Activated CD8-positive, alpha-beta memory T cell treated with anti-CD3 and anti-CD28 coated beads for 48 hours (primary cell): ENCODE measurements at regions not wholly inside any gene's neighbourhood (a gene's known extent, or its start where the extent isn't known, plus 50 kb on each side); places are given as distances from the start of the nearest gene placed in this dataset.

Source experiments
- DNase-seq, 3 experiments: peaks; one replicate each; pipeline ENCODE4 v3.0.0-alpha.2; 2020; ENCODE audit warnings: low read depth in 2 of 3, low spot score in 2 of 3

DNA sequence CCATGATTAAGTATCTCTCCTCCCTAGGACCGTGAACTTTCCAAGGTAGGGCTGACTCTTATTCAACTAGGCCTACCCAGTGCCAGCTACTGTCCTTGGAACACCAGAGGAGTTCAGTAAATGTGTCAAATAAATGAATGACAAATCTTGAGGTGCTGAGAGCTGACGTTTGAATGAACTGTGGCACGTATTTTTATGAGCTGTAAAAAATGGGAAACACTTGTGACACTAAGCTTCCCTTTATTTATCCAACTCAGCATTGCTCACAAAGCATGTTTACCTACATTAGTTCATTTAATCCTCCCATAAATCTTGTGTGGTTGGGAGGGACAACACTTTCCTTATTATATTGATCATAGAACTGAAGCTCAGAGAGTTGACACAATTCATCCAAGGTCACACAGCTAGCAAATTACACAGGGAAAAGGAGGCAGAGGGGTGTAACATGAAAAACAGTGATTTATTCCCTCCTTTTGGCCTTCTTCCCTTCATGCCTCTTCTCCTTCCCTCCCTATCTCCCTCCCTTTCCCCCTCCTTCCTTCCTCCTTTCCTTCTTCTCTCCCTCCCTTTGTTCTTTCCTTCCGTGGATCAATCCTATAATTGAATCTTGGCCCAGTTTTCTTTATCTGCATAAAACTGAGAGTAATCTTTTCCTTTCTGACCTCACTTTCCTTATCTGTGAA lies 412.6 kb downstream of the DMRT2 start:
- DNase-seq: no peak

DNA sequence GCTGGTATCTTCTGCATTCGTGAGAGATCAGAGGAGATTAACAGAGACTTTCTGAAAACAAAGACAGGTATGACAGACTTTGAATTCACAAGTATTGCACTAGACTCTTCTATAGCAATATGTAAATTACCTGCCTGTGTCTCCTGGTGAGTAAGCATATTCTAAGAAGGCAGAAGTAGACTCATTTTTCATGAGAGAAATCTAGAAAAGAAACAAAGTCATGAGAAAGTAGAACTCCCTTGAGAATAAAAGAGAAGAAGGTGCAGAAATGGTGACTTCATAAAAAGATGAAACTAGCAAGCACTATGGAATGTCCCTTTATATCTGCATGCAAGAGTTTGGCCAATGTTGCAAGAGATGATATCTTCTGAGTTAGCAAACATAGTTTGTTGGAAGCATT lies 419.8 kb downstream of the DMRT2 start:
- no peak for DNase-seq

DNA sequence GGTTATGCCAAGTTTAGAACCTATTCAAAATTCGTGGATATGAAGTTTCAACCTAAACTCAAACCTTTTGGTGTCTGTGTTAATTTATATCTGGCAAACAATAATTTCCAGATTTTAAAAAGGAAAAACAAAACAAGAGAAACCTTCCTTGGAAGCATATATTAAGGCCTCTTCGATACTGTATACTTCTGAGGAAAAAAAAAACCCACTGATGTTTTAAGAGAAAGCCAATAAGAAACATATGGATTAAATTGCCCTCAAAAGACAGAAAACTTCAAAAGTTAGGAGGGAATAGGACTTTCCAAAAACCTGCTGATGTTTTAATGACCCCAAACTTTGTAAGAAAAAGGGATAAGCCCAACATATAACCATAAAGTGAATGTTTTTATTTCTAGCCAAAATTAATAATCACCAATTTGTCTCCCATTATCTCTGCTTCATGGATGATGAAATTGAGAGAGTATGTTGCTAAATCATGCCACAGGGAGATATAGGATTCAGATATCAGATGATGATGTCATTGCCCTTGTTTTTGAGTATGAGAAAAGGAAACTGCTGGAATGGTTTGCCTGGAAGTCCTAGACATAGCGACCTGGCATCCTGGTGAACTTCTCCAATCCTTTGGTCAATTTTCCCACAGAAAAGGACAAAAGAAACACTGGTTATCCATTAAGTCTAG lies 423.9 kb downstream of the DMRT2 start:
- no peak for DNase-seq

DNA sequence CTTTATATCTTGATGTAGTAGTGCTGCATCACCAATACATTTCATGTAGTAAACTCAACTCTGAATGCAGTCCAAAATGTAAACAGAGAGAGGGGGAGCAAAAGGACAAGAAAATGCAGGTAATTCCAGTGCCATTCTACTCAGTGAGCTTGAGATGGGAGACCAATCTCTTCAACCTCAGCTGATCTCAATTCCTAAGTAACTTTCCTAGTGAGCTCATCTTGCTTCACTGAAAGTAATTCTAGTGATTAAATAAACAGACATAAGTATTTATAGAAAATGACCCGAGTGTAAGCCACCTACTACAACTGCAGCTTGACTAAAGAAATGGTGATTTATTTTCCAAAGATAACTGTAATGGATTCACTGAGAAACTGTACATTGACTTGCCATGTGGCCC lies 424.5 kb downstream of the DMRT2 start:
- no peak for DNase-seq

DNA sequence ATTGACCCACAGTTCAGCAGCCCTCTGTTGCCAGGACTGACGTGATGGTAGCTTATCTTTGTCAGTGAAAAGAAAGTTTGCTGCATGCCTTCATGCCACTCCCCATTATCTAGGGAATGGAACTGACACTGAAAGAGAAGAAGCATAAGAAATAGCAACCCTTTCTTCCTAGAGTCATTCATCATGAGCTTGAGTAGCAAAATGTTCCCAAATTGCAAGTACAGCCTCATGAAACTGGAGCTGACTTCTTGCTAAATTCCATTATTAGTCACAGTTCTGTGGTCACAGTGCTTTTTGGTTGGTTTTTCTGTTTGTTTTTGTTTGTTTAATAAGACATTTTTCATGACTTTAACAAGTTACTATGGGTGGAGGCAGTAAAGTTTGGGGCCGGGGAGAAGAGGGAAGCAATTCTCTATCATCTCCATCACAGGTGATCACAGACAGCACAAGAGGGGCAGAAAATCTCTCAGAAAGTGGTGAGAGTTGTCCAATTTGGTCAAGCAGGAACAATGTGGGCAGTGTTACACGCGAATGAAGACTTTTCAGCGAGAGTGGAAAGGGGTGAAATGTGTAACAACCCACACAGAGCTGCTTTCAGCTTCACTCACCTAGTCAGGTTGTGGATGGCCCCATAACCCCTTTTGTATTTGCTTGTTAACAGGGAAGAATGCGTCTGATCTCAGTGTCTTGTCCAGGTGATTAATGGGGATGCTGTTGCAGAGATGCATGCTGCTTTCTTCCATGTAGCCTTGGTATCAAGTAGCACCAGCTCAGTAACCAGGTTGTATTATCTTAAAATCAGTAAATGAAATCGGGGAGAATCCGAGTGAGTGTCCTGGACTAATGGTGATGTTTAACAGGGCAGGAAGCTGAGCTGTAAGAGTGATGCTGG lies 440.4 kb downstream of the DMRT2 start:
- no peak for DNase-seq

DNA sequence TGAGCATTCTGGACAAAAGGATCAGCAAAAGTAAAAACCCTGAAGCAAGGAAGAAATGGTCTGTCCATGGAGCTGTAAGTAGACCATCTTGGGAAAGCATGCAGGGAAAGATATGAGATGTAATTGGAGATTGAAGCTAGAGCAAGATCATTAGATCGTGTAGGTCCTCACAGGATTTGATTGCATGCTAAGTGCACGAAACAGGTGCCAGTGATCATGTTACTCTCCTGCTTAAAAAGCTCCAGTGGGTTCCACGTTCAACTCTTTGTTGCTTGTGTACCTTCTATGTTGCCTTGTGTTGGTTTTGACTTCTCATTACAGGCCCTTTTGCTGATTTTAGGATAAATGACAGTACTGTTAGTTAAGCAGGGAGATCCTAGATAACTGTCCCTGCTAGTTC lies 442.0 kb downstream of the DMRT2 start:
- no peak for DNase-seq

DNA sequence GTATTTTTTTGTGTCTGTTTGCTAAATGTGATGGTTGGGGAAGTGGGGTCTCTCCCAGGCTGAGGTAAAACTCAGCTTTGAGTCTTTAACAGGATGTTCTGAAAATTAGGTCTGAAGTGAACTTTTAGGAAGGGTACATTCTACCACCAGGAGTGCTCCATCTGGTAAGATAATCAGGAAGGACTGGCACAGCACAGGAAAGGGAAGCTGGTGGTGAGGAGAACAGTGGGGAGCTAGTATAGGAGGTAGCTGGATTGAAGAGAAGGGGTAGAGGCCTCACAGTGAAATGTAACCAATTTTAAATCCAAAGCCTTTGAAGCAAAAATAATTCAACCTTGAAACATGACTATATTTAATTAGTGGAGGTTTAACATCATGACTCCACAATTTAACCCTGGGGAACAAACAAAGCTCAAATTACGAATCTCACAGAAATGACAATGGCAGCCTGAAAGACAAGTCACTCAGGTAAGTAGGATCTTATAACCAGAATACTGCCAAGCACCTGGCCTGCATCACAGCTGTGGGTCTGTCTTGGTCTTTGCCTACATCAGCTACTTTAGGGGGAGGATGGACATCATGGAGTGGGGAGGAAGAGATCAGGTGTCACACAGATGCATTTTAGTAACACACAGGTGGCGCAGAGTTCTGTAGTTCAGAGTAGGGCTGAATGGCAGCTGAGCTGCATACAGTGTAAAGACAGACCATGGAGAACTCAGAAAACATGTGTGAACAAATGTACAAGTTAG lies 445.3 kb downstream of the DMRT2 start:
- no peak for DNase-seq

DNA sequence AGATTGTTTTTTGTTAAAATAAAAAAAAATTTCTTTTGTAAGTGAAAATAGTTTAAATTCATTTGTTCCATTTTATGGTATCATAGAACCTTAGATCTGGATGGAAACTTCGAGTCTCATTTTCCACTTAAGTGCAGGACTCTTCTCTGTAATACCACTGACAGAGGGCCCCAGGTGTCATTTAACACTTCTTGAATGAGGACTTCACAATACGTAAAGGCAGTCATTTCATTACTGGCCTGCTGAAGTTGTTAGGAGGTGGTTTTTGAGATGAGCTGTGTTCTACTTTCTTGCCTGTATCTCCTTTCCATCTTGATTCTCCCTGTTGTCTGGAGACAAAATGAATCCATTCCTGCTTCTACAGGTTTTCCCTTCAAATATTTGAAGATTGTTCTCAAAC lies 455.3 kb downstream of the DMRT2 start:
- DNase-seq: no peak

DNA sequence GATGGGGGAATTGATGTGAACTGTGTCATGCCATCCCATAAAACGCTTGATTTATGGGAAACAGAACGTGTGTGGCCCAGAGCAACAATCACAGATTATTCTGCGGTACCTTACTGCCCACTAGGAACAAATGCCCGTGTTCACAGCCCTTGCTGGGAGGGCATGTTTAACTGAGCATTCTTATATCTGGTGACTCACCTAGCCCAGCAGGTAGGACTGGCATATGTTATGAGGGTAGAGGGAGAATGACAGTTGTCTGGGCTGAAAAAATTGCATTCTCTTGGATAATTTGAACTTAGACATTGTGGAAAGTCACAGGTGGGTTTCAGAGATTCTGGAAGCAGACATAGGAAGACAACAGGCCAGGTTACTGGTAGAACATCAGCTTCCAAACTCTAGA lies 460.6 kb downstream of the DMRT2 start:
- DNase-seq: no peak

DNA sequence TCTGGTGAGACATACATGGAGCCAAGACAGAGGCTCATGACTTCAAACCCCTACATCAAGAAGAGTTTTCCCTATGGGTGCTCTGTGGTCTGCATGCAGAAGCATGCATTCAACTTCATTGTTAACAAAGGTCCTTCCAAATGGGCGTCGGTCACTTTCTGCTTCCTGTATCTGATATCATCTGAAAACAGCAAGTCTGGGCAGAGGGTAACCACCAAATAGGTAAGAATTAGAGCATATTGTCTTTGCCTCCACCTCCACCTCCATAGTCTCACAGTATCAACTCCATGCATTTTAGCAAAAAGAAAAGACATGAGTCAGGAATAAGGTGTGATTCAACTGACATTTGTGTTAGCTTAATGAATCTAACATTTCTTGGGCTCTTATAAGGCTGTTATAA lies 462.9 kb downstream of the DMRT2 start:
- DNase-seq: no peak

DNA sequence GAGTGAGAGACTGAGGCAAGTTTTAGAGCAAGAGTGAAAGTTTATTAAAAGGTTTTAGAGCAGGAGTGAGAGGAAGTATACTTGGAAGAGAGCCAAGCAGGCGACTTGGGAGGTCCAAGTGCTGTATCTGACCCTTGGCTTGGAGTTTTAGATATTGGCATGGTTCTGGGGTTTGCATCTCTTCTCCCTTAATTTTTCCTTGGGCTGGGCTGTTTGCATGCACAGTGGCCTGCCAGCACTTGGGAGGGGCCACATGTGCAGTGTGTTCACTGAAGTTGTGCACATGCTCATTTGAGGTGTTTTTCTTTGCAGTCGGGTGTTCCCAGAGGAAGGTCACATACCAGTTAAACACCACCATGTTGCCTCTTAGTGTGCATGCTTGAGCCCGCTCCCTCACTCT lies 464.1 kb downstream of the DMRT2 start:
- DNase-seq: no peak

DNA sequence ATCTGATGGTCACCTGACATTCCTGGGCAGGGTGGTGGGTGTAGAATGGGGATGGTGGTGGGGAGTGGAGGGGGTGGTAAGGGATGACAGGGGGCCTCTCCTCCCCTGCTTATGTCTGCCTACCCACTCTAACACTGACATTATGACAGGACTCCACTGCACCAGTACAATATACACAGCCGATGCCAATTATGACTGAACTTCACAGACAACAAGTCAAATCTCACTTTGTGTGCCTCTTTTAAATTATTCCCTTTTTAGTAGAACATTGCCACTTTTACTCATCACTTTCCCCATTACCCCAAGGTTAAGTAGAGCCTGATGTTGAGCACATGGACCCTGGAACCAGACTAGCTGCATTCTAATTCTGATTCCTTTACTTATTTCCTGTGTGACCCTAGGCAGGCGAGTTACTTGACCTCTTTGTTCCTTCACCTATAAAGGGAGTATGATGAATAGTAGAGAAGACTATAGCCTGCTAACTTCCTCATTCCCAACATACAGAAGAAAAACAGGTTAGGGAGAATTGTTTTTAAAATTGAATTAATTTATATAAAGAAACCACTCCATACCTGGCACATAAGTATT lies 464.7 kb downstream of the DMRT2 start:
- no peak for DNase-seq

DNA sequence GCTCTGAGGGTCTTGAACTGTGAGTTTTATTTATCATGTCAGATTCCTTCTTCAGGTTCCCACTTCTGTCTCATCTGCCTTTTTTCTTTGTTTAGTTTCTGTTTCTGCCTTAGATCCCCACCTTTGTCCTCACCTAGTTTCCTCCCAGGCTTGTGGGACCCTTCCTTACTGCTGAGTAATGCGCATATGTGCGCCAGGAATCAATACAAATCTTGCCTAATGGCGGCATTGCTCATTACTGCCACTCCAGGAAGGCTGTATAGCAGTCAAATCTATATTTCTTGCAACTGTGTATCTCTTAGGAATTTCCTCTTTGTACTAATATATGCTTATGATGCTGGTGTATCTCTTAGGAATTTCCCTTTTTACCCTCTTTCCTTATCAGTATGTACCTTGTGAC lies 465.4 kb downstream of the DMRT2 start:
- DNase-seq: no peak

DNA sequence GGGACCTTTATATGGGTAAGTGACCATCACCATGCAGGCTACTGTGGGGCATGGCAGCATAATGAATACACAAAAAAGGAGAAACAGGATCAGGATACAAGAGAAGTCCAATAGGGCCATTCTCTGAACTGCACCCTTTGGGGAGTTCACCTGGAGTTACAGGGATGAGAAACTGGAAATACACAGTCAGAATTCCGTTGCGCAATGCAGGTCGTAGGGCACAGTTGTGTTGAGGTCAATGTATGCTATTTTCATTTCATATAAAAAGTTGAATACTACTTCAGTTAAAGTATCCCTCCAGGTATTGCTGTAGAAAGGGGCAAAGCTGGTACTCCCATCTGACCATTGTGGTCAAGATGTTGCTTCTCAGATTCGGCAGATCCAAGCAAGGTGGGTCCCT lies 471.4 kb downstream of the DMRT2 start:
- DNase-seq: no peak

DNA sequence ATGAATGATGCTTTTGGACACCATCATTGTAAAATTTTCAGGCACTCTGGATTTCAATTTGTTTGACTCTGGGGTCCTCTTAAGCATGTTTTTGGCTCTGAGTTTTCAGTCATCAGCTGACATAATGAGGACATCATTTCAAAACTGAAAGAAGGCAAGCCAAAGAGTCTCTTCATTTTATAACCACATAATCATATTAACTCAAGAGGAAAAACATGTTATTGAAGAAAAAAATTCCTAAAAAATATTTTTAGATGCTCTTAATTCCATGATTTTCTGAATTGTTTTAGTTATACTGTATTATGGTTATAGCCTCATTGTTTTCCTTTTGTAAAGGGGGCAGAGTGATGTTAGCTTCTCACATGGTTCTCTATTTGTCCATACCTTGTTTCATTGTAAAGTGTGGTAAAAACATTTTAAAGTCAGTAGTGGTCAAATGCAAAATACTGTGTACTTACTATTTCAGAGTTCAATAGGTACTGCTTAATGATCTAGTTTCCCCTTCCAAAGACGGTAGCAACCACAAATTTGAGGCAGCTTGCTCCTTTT lies 472.1 kb downstream of the DMRT2 start:
- no peak for DNase-seq

DNA sequence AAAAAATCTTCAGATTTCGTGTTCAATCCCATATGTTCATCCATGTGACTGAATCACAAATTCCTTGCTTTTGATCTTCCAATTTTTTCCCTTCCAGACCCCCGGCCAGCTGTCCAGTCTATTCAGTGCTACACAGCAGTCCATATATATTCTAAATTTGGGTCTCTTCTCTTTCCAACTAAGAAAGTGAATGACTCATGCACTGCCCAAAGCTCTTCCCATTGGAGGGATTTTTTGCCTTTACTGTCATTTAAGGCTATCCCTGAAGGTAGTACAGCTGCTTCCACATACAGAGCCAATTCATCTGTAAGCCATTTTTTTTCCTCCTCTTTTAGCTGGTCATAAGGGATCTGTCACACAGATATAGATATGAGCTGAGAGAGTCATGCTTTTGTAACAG lies 478.3 kb downstream of the DMRT2 start:
- no peak for DNase-seq

DNA sequence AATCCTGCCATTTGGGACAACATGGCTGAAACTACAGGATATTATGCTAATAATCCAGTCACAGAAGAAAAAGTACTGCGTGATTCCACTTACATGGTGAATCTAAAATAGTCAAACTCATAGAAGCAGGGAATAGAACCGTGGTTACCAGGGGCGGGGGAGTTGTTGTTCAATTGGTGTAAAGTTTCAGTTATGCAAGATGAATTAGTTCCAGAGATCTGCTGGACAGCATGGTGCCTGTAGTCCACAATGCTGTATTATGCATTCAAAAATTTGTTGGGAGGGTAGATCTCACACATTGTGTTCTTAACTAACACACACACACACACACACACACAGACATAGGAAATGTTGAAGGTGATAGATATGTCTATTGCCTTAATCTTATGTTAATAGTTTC lies 480.5 kb downstream of the DMRT2 start:
- DNase-seq: no peak

DNA sequence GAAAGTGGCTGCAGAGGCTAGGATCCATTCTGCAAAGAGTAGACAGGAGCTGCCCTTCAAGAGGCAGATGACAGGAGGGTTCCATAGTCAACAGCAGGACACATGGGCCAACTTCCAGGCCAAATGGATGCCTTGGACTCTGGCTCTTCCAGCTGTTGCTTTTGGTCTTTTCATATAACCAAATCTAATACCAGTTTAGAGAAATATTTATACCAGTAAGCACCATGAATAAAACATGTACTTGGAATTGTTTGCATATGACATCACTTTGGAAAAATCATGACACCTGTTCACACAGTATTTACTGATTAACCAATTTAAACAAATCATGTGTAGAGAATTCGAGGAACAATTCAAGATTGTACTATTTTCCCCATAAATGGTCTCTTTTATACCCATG lies 481.3 kb downstream of the DMRT2 start:
- no peak for DNase-seq

DNA sequence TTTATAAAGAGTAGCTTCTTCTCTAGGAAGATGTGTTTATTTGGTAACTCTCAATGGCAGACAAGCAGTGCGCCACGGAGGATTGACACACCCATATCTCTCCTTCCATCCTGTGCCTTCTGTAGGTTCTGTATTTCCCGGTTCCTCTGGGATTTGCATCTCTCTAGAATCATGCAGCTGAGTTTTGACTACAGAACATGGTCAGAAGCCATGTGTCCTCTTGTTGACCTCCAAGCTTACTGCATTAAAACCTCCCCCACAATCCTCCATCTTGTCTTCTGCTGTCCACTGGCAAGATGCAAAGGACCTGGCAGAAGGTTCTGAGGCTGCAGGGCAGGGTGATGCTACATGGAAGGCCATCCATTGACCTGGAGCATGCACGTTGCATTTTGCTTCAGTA lies 482.0 kb downstream of the DMRT2 start:
- no peak for DNase-seq

DNA sequence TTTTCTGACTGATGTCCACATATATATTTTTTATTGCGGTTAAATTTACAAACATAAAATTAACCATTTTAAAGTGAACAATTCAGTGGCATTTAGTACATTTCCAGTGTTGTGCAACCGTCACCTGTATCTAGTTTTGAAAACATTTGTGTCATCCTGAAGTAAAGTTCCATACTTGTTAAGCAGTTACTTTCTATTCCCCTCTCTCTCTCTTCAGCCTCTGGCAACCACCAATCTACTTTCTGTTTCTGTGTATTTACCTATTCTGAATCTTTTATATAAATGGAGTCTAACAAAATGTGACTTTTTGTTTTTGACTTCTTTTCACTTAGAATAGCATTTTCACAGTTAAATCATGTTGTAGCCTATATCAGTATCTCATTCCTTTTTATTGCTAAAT lies 480.1 kb upstream of the SMARCA2 start:
- no peak for DNase-seq

DNA sequence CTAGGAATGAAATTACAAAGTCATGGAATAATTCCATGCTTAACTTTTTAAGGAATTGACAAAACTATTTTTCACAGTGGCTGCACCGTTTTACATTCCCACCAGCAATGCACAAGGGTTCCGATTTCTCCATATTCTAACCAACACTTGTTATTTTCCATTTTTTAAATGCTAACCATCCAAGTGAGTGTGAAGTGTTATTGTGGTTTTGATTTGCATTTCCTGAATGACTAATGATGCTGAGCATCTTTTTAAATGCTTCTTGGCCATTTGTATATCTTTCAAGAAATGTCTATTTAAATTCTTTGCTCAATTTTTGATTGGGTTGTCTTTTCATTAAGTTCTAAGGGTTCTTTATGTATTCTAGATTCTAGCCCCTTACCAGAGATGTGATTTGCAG lies 479.5 kb upstream of the SMARCA2 start:
- no peak for DNase-seq
